WTC11 (cell line): ENCODE measurements at regions not wholly inside any gene's neighbourhood (a gene's known extent, or its start where the extent isn't known, plus 50 kb on each side); places are given as distances from the start of the nearest gene placed in this dataset.

ENCODE experiments used
- ATAC-seq: fragments of 200-7000 bp; cut with Tn5 transposase; 2 replicates; pipeline ENCODE4 v1.10.0; 2021; ENCODE audit warnings: mild to moderate bottlenecking, moderate library complexity
- CTCF ChIA-PET: fragments of 300-600 bp; sonication (Branson Sonifier 250); formaldehyde crosslinking; loops from one replicate; lab custom pipeline; 2021; ENCODE audit warnings: antibody characterized with exemption; lab: Charles Lee
- POLR2A ChIA-PET: fragments of 350-600 bp; sonication (Branson Sonifier 250); formaldehyde crosslinking; loops from one replicate; lab custom pipeline; 2021; ENCODE audit warnings: antibody characterized with exemption; lab: Charles Lee
- DNase-seq: peaks from one replicate; pipeline ENCODE4 v3.0.0; 2021; ENCODE audit warnings: low spot score
- H3K27ac Mint-ChIP-seq: 2 replicates; pipeline ENCODE4 v1.8.0; 2021; ENCODE audit warnings: mixed read lengths
- H3K27me3 Mint-ChIP-seq: 2 replicates; pipeline ENCODE4 v1.8.0; 2021; ENCODE audit warnings: low read depth, mild to moderate bottlenecking, moderate library complexity, mixed read lengths
- H3K36me3 Mint-ChIP-seq: 2 replicates; pipeline ENCODE4 v1.8.0; 2021; ENCODE audit warnings: mixed read lengths
- H3K4me1 Mint-ChIP-seq: 2 replicates; pipeline ENCODE4 v1.8.0; 2022; ENCODE audit warnings: mixed read lengths
- H3K4me3 Mint-ChIP-seq: 2 replicates; pipeline ENCODE4 v1.8.0; 2021; ENCODE audit warnings: mild to moderate bottlenecking, moderate library complexity, mixed read lengths
- H3K9me3 Mint-ChIP-seq: 2 replicates; pipeline ENCODE4 v1.8.0; 2021; ENCODE audit warnings: mixed read lengths
- ELF4 ChIP-seq: sonication (generic); formaldehyde crosslinking; IDR thresholded peaks from 2 replicates; pipeline ENCODE4 v1.8.1; 2022; ENCODE audit warnings: low read depth, mild to moderate bottlenecking, moderate library complexity, missing genetic modification reagents
- ETV6 ChIP-seq: sonication (generic); formaldehyde crosslinking; IDR thresholded peaks from 2 replicates; pipeline ENCODE4 v1.8.1; 2022; ENCODE audit warnings: mild to moderate bottlenecking, missing genetic modification reagents
- GRHL2 ChIP-seq: fragments of 250-450 bp; sonication (Bioruptor Pico); IDR thresholded peaks from 2 replicates; pipeline ENCODE4 v1.8.0; 2022; ENCODE audit warnings: mild to moderate bottlenecking, moderate library complexity; ENCODE audit not compliant: insufficient replicate concordance, severe bottlenecking
- JAZF1 ChIP-seq: fragments of 250-450 bp; sonication (Bioruptor Pico); IDR thresholded peaks from 2 replicates; pipeline ENCODE4 v1.9.0; 2021; ENCODE audit warnings: moderate library complexity, mild to moderate bottlenecking, inconsistent platforms
- NFATC4 ChIP-seq: fragments of 250-450 bp; sonication (Bioruptor Pico); IDR thresholded peaks from 2 replicates; pipeline ENCODE4 v1.9.0; 2021; ENCODE audit warnings: mild to moderate bottlenecking
- NR3C1 ChIP-seq: sonication (generic); formaldehyde crosslinking; conservative IDR thresholded peaks from 2 replicates; pipeline ENCODE4 v1.8.1; 2023; ENCODE audit warnings: low read depth, mild to moderate bottlenecking, missing genetic modification reagents
- TF ChIP-seq, protein P1 (sequence below): sonication (generic); formaldehyde crosslinking; IDR thresholded peaks from 2 replicates; pipeline ENCODE4 v1.8.0; 2022; ENCODE audit warnings: mild to moderate bottlenecking, missing genetic modification reagents
- TF ChIP-seq, protein P2 (sequence below): sonication (generic); formaldehyde crosslinking; IDR thresholded peaks from 2 replicates; pipeline ENCODE4 v1.8.1; 2023; ENCODE audit warnings: mild to moderate bottlenecking, missing genetic modification reagents, borderline replicate concordance
- TF ChIP-seq, protein P3 (sequence below): sonication (generic); formaldehyde crosslinking; IDR thresholded peaks from 2 replicates; pipeline ENCODE4 v1.8.1; 2022; ENCODE audit warnings: mild to moderate bottlenecking, missing genetic modification reagents, moderate library complexity, borderline replicate concordance
- TF ChIP-seq, protein P4 (sequence below): fragments of 250-450 bp; sonication (Bioruptor Pico); conservative IDR thresholded peaks from 2 replicates; pipeline ENCODE4 v1.9.0; 2021; ENCODE audit warnings: mild to moderate bottlenecking
- TF ChIP-seq, protein P5 (sequence below): sonication (generic); formaldehyde crosslinking; IDR thresholded peaks from 2 replicates; pipeline ENCODE4 v1.8.1; 2022; ENCODE audit warnings: low read depth, missing genetic modification reagents, borderline replicate concordance

DNA sequence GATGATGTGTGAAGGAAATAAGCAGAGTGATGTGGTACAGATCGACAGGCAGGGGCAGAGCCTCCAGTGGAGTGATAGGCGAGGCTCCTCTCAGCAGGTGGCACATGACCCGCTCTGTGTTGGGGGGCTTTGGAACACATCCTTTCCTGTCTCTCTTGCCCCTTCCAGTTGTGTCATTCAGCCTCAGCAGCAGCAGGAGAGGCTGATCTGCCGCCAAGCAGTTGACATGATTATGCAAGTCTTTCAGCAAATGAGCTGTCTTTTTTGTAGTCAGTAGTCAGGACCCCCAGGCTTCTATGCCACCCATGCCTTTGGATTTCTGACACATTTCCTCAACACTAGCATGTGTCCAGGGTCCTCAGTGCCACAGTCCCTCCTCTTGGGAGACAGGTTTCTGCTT, 307.1 kb upstream of the C1orf174 start:
- peaks cover 9% of the 10 kb centered on the region for H3K27me3 Mint-ChIP-seq
- H3K4me3 Mint-ChIP-seq: no peak overlapping the region
- CTCF ChIA-PET: no interaction called here
- peaks cover 79% of the 10 kb centered on the region for H3K36me3 Mint-ChIP-seq
- no peaks in the 10 kb centered on the region for H3K4me1 Mint-ChIP-seq
- ATAC-seq (no peak), DNase-seq (no peak)
- H3K27ac Mint-ChIP-seq: no peak overlapping the region
- TF ChIP-seq ELF4 (CRISPR knock-in tag) (no peak), NFATC4 (CRISPR knock-in tag) (no peak)
- TF ChIP-seq, protein P1, sequence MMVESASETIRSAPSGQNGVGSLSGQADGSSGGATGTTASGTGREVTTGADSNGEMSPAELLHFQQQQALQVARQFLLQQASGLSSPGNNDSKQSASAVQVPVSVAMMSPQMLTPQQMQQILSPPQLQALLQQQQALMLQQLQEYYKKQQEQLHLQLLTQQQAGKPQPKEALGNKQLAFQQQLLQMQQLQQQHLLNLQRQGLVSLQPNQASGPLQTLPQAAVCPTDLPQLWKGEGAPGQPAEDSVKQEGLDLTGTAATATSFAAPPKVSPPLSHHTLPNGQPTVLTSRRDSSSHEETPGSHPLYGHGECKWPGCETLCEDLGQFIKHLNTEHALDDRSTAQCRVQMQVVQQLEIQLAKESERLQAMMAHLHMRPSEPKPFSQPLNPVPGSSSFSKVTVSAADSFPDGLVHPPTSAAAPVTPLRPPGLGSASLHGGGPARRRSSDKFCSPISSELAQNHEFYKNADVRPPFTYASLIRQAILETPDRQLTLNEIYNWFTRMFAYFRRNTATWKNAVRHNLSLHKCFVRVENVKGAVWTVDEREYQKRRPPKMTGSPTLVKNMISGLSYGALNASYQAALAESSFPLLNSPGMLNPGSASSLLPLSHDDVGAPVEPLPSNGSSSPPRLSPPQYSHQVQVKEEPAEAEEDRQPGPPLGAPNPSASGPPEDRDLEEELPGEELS (CRISPR knock-in tag): no peak
- H3K9me3 Mint-ChIP-seq: peaks cover 86% of the 10 kb centered on the region
- POLR2A ChIA-PET: no interaction called here

DNA sequence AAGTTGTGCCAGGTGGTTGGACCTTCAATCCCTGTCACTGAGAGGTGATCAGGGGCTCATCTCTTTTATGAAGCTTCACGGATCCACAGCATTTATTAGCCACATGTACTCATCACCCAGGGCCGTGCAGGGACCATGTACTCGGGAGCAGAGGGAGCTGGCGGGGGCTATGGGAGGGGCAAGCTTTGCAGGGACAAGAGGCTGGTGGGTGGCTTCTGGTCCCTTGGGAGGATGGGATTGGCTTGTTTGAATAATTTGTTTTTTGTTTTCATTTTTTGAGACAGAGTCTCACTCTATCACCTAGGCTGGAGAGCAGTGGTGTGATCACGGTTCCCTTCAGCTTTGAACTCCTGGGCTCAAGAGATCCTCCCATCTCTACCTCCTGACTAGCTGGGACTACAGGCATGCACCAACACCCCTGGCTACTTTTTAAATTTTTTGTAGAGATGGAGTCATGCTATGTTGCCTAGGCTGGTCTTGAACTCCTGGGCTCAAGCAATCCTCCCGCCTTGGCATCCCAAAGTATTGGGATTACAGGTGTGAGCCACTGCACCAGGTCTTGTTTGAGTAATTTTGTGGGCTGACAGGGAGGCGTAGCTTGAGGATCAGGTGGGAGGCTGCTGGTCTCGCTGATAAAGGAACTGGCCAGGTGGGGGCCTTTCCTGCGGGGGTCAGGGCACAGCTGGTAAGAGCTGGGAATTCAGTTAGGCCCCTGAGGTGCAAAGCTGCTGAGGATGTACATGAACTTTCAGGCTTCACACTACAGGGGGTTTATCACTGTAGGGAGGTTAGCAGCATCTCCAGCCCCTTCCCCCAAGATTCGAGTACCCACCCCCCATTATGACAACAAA, 308.0 kb upstream of the C1orf174 start:
- Mint-ChIP-seq H3K27me3 (peaks cover 9% of the 10 kb centered on the region), H3K9me3 (peaks cover 79% of the 10 kb centered on the region), H3K27ac (no peak overlapping the region), H3K4me3 (no peak overlapping the region), H3K36me3 (peaks cover 77% of the 10 kb centered on the region), H3K4me1 (no peaks in the 10 kb centered on the region)
- ChIA-PET CTCF (no interaction called here), POLR2A (no interaction called here)
- DNase-seq (no peak), ATAC-seq (no peak)
- TF ChIP-seq NR3C1 (CRISPR knock-in tag): no peak
- TF ChIP-seq, protein P2, sequence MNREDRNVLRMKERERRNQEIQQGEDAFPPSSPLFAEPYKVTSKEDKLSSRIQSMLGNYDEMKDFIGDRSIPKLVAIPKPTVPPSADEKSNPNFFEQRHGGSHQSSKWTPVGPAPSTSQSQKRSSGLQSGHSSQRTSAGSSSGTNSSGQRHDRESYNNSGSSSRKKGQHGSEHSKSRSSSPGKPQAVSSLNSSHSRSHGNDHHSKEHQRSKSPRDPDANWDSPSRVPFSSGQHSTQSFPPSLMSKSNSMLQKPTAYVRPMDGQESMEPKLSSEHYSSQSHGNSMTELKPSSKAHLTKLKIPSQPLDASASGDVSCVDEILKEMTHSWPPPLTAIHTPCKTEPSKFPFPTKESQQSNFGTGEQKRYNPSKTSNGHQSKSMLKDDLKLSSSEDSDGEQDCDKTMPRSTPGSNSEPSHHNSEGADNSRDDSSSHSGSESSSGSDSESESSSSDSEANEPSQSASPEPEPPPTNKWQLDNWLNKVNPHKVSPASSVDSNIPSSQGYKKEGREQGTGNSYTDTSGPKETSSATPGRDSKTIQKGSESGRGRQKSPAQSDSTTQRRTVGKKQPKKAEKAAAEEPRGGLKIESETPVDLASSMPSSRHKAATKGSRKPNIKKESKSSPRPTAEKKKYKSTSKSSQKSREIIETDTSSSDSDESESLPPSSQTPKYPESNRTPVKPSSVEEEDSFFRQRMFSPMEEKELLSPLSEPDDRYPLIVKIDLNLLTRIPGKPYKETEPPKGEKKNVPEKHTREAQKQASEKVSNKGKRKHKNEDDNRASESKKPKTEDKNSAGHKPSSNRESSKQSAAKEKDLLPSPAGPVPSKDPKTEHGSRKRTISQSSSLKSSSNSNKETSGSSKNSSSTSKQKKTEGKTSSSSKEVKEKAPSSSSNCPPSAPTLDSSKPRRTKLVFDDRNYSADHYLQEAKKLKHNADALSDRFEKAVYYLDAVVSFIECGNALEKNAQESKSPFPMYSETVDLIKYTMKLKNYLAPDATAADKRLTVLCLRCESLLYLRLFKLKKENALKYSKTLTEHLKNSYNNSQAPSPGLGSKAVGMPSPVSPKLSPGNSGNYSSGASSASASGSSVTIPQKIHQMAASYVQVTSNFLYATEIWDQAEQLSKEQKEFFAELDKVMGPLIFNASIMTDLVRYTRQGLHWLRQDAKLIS (CRISPR knock-in tag): no peak
- no peak for TF ChIP-seq JAZF1
- TF ChIP-seq, protein P3, sequence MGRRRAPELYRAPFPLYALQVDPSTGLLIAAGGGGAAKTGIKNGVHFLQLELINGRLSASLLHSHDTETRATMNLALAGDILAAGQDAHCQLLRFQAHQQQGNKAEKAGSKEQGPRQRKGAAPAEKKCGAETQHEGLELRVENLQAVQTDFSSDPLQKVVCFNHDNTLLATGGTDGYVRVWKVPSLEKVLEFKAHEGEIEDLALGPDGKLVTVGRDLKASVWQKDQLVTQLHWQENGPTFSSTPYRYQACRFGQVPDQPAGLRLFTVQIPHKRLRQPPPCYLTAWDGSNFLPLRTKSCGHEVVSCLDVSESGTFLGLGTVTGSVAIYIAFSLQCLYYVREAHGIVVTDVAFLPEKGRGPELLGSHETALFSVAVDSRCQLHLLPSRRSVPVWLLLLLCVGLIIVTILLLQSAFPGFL (CRISPR knock-in tag): no peak
- no peak for TF ChIP-seq GRHL2 (CRISPR knock-in tag)
- TF ChIP-seq, protein P4, sequence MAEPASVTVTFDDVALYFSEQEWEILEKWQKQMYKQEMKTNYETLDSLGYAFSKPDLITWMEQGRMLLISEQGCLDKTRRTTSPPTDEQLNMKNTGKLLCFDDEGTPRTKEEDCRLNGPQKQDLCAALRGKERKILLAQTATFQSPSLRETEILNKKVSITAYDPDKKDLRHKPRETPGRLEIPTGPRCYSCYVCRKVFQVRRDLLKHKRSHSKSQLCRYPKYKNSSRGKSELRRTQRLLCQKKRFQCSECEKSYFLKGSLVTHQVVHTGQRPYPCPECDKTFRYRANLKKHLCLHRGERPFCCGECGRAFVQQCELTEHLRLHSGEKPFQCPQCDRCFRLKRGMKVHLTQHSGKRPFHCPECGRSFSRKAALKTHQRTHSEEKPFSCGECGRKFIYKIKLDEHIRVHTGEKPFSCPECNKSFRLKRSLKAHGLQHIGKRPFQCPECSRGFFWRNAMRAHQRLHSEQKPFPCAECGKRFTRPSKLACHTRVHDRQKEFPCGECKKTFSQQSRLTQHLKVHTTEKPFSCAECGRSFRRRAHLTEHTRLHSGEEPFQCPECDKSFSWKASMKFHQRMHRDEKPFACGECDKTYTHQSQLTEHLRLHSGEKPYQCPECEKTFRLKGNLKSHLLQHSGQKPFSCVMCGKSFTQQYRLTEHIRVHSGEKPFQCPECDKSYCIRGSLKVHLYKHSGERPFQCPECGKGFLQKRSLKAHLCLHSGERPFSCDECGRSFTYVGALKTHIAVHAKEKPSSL (CRISPR knock-in tag): no peak
- TF ChIP-seq, protein P5, sequence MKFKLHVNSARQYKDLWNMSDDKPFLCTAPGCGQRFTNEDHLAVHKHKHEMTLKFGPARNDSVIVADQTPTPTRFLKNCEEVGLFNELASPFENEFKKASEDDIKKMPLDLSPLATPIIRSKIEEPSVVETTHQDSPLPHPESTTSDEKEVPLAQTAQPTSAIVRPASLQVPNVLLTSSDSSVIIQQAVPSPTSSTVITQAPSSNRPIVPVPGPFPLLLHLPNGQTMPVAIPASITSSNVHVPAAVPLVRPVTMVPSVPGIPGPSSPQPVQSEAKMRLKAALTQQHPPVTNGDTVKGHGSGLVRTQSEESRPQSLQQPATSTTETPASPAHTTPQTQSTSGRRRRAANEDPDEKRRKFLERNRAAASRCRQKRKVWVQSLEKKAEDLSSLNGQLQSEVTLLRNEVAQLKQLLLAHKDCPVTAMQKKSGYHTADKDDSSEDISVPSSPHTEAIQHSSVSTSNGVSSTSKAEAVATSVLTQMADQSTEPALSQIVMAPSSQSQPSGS: no peak
- TF ChIP-seq ELF4 (CRISPR knock-in tag): no peak
- TF ChIP-seq ETV6: no peak
